22Rv1 (cell line): ENCODE measurements at regions not wholly inside any gene's neighbourhood (a gene's known extent, or its start where the extent isn't known, plus 50 kb on each side); places are given as distances from the start of the nearest gene placed in this dataset.

Experiments
- H3K27ac ChIP-seq: fragments of 450-650 bp; 2 replicates; pipeline ENCODE4 v1.5.1; 2017
- ZFX ChIP-seq: fragments of 450-650 bp; IDR thresholded peaks from 2 replicates; pipeline ENCODE4 v1.6.1; 2017; ENCODE audit warnings: antibody characterized with exemption, borderline replicate concordance
- TF ChIP-seq, protein P1 (sequence below): fragments of 450-650 bp; IDR thresholded peaks from 2 replicates; pipeline ENCODE4 v1.5.1; 2017; ENCODE audit warnings: mild to moderate bottlenecking

DNA sequence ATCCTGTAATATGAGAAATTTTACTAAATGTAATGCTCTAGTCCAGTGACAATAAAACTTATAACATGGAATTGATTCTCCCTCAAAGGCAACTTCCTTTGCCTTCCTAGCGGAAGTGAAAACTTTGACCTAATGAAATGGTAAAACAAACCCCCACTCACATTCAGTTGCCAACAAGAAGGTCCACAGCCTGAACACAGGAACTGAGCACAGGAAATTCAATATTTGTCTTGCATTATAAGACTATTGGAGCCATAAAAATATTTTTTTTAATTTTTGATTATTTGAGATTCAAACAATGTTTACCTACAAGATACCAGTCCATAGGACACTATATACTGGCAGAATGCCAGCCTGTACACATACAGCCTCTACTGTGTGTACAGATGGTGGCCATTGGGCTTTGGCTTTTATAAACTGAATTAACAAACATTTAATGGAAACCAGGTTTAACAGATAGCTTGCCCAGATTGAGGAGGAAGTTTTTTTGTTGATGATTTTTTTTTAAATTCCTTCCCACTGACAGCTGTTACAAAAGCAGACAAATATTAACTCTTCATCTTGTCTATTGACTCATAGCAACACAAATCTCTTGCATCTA, 481.5 kb upstream of the JAG1 start:
- TF ChIP-seq, protein P1, sequence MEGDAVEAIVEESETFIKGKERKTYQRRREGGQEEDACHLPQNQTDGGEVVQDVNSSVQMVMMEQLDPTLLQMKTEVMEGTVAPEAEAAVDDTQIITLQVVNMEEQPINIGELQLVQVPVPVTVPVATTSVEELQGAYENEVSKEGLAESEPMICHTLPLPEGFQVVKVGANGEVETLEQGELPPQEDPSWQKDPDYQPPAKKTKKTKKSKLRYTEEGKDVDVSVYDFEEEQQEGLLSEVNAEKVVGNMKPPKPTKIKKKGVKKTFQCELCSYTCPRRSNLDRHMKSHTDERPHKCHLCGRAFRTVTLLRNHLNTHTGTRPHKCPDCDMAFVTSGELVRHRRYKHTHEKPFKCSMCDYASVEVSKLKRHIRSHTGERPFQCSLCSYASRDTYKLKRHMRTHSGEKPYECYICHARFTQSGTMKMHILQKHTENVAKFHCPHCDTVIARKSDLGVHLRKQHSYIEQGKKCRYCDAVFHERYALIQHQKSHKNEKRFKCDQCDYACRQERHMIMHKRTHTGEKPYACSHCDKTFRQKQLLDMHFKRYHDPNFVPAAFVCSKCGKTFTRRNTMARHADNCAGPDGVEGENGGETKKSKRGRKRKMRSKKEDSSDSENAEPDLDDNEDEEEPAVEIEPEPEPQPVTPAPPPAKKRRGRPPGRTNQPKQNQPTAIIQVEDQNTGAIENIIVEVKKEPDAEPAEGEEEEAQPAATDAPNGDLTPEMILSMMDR, result no peak
- no peak for TF ChIP-seq ZFX
- no peak overlapping the region for H3K27ac ChIP-seq

DNA sequence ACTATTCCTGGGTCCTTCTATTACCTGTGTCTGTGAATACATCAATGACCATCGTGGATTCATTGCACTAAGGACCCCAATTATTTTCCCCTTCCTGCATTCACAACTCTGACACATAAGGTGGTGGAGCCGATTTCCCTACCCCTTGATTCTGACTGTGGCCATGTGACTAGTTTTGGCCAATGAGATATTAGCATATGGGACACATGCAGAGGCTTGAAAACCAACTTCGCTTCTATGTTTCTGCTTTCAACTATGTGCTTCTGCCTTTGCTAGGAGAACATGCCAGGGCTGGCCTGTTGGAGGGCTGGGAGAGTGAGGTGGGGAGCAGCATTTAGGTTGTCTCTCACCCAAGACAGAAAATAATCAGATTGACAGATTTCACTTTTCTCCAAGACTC, 483.1 kb upstream of the JAG1 start:
- H3K27ac ChIP-seq, result no peak overlapping the region
- TF ChIP-seq, protein P1, result no peak
- no peak for TF ChIP-seq ZFX

DNA sequence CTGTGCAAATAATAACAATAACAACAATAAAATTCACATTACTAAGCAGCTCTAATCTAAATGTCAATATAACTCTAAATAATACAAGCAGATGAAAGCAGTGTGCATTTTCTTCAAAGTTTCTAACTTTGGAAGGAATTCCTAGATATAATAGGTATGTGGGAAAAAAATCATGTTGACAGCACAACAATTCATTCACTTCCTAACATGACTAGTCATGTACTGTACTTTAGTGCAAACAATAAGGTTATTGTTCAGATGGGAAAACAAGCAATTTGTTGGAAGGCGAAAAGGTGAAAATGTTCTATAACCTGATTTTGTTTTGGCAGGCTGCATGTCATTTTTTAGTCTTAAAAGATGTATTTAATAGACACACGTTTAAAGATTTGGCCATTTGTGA, 484.3 kb upstream of the JAG1 start:
- no peak overlapping the region for H3K27ac ChIP-seq
- TF ChIP-seq, protein P1, result no peak
- TF ChIP-seq ZFX, result no peak

DNA sequence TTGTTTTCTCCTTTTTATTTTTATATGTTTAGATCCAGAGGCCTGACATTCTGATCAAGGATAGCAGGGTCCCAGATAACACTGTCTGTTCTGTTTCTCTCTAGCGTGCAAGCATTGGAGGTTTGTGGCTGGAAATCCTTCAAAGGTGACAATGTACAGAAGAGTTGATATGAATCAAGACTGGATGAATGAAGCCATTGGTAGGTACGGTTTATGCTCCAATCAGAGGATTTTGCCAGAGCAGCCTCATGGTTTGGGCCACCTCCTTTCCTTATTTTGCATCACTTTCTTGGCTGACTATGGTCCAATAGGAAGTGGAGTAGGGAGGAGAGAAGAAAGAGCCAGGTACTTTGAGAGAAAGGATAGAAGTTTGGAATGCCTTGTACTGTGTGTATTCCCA, 484.8 kb upstream of the JAG1 start:
- H3K27ac ChIP-seq, result no peak overlapping the region
- TF ChIP-seq ZFX, result no peak

DNA sequence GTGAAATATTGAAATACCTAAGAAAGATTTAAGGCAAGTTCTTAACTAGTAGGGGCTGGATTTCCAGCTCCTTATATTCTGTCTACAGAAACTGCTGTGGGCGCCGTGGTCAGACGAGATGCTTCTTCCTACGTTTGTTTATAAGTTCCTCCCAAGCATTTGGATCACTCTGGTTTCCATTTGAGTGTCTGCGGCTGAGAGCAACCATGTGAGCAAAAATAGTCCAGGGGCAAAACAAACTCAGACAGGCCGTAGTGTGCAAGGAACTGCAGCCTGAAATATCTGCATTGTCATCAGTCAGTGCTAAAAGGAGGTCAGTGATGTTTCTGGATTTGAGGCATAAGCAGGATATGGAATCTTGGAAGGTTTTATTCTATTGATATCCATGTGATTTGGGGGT, 485.9 kb upstream of the JAG1 start:
- H3K27ac ChIP-seq, result no peak overlapping the region
- TF ChIP-seq, protein P1, result no peak
- no peak for TF ChIP-seq ZFX

DNA sequence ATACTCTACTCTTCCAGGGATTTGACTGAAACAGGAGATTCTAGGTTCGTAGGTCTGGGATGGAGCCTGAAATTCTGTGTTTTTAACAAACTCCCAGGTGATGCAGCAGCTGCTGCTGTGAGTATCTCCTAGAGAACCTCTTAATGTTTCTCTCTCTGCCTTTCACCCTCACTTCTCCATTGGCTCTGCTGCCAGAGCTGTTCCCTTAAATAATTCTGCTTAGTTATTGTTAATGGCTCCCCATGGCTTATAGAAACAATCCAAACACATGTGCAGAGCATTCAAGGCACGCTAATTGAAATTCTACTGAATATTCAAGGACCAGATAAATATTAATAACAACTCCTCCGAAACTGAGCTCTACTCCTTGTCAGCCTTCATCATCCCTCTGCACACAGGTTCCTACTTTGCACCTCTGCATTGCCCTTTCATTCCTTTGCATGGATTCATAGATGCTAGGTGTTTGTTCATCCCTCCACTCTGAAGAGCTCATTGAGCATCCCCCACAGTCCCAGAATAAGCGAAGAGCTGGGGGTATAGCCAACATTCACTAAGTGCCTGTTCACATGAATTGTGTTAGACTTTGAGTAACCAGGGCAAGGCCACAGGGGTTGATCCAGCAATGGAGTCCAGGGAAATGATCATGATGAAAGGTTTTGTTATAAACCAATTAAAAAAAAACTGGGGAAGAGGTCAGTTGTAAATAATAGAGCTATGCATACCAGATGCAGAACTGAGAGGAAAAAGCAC, 488.4 kb upstream of the JAG1 start:
- TF ChIP-seq, protein P1, result no peak
- TF ChIP-seq ZFX, result no peak
- no peak overlapping the region for H3K27ac ChIP-seq

DNA sequence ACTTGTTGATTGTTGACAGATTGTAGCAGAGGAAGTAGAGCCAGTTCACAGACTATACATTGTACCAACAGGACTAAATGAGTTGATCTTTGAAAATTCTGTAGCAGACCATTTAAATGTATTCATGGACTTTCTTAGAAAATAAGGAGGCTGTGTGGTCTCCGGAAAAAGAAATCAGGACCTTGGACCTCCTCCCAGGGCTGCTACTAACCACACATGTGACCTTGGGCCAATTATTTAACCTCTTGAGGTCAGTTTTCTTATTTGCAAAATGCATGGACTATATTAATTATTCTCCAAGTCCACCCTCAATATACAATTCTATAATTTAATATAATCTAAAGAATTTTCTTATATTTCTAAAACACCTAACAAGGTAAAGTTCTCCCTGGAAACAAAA, 492.0 kb upstream of the JAG1 start:
- TF ChIP-seq ZFX, result no peak

DNA sequence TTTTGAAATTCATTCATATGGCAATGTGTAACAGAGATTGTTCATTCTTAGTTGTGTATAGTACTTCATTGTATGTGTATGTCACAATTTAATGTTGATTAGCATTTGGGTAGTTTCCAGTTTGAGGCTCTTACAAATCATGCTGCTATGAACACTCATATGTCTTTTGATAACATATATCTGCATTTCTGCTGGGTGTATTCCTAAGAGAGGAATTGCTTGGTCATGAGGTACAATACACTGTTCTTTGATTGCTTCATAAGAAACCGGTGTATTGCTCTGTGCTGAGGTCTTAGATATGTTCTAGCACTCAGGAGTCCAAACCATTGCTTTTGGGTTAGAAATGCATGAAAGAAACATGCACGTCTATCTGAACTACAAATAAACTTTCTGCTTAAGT, 492.9 kb upstream of the JAG1 start:
- no peak for TF ChIP-seq ZFX
- TF ChIP-seq, protein P1, result no peak
- no peak overlapping the region for H3K27ac ChIP-seq

More for the DNA sequence above, 492.0 kb upstream of the JAG1 start:
- H3K27ac ChIP-seq, result no peak overlapping the region
